Memory B cell (primary cell): ENCODE measurements at regions not wholly inside any gene's neighbourhood (a gene's known extent, or its start where the extent isn't known, plus 50 kb on each side); places are given as distances from the start of the nearest gene placed in this dataset.
"Not testable (repeated sequence)": the region's sequence is repeated elsewhere in the genome, so short reads cannot be mapped to it uniquely, and the experiment has no call there.

Source experiments
- ATAC-seq: fragments of 150-1000 bp; cut with Tn5 transposase; 2 replicates; pipeline ENCODE4 v1.10.0; 2021; ENCODE audit warnings: low read depth, mild to moderate bottlenecking, moderate library complexity
- DNase-seq, 2 donors: peaks; one replicate each; pipeline ENCODE4 v3.0.0; 2022; ENCODE audit warnings: low spot score in 2 of 2
- H3K27ac Mint-ChIP-seq: one replicate; pipeline ENCODE4 v1.8.0; 2022; ENCODE audit warnings: mild to moderate bottlenecking, moderate library complexity, mixed read lengths
- H3K27me3 Mint-ChIP-seq: one replicate; pipeline ENCODE4 v1.8.0; 2022; ENCODE audit warnings: mixed read lengths
- H3K36me3 Mint-ChIP-seq: one replicate; pipeline ENCODE4 v1.8.0; 2022; ENCODE audit warnings: mild to moderate bottlenecking, mixed read lengths
- H3K4me1 Mint-ChIP-seq: one replicate; pipeline ENCODE4 v1.8.0; 2022; ENCODE audit warnings: mixed read lengths
- H3K4me3 Mint-ChIP-seq: one replicate; pipeline ENCODE4 v1.8.0; 2022; ENCODE audit warnings: mild to moderate bottlenecking, moderate library complexity, mixed read lengths
- H3K9me3 Mint-ChIP-seq: one replicate; pipeline ENCODE4 v1.8.0; 2022; ENCODE audit warnings: mixed read lengths

DNA sequence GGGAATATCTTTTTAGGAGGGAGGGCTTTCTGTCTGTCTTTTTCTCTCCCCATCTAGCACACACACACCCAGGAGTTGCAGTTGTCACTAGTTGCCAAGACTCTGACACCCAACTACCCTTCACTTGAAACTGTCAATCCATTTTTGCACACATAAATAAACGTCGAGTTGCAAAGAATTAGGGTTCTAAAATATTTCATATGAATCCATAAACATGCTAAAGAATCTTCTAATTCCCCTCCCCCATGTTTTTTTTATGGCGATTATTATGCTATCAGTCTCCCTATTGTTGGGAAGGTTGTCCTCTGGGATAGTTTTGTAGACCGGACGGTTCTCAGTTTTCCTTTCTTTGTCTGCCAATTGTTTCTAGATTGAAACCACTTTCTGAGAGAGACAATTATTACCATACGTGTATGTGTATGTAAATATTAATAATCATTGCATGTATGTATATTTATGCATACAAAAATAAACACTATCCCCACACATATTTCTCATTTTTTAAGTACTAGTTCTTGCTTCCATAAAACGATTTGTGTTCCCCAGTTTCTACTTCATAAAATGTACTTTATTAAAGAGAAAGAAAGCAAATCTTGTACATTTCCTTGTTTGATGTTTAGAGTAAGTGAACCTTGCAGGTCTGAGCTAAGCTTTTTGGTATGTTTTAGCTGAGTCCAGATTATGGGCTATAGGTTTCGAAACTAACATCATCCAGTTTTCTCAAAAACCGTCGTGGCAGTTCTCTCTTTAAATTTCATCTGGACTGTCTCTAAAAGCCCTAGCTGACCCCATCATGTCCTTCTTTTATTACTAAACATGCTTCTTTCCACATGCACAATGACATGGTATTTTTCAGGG is 165.0 kb upstream of the MPDZ start:
- H3K9me3 Mint-ChIP-seq = no peaks in the 10 kb centered on the region
- H3K36me3 Mint-ChIP-seq = no peaks in the 10 kb centered on the region
- H3K27me3 Mint-ChIP-seq = no peaks in the 10 kb centered on the region
- H3K4me1 Mint-ChIP-seq = no peaks in the 10 kb centered on the region
- H3K4me3 Mint-ChIP-seq = no peak overlapping the region
- no peak overlapping the region for H3K27ac Mint-ChIP-seq
- DNase-seq = no peak
- no peak for ATAC-seq

DNA sequence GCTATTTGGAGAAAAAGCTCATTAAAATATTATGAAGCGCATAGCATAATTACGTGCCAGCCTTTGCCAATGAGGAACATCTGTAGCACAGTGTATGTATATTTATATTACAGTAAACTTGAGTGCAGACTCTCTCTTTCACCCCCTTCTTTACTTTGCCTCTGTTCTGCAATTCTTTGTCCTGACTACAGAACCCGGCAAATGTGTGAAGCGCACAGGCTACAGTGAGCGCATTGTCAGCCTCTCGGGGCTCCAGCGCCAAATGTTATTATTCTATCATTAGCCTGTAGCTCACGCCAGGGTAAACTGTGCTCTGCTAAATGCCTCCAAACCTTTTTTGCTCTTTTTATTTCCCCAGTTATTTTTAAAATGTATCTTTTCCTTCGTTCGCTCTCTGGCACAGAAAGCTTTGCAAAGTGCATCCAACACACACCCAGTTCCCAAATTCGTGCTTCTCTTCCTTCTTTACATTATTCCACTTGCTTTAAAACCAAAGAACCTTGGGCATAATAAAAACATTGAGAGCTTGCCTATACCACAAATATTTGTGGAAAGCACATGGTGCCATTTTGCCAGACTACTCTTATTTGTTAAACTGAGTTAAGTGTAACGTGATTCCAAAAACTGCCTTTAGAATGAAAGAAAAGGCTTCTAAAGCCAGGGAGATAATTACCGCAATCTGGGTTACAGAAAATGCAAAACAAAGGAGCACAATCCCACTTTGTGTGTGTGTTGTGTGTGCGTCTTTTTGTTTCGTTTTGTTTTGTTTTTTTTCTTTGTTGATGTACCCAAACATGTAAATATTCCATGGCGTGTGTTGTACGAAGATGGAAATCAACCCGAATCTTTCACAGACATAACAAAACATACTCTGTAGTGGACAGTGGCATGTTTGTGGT is 164.1 kb upstream of the MPDZ start:
- ATAC-seq = no peak
- no peaks in the 10 kb centered on the region for H3K9me3 Mint-ChIP-seq
- H3K4me3 Mint-ChIP-seq = no peak overlapping the region
- no peak for DNase-seq
- H3K4me1 Mint-ChIP-seq = no peaks in the 10 kb centered on the region
- H3K27me3 Mint-ChIP-seq = no peaks in the 10 kb centered on the region
- H3K36me3 Mint-ChIP-seq = no peaks in the 10 kb centered on the region
- no peak overlapping the region for H3K27ac Mint-ChIP-seq

DNA sequence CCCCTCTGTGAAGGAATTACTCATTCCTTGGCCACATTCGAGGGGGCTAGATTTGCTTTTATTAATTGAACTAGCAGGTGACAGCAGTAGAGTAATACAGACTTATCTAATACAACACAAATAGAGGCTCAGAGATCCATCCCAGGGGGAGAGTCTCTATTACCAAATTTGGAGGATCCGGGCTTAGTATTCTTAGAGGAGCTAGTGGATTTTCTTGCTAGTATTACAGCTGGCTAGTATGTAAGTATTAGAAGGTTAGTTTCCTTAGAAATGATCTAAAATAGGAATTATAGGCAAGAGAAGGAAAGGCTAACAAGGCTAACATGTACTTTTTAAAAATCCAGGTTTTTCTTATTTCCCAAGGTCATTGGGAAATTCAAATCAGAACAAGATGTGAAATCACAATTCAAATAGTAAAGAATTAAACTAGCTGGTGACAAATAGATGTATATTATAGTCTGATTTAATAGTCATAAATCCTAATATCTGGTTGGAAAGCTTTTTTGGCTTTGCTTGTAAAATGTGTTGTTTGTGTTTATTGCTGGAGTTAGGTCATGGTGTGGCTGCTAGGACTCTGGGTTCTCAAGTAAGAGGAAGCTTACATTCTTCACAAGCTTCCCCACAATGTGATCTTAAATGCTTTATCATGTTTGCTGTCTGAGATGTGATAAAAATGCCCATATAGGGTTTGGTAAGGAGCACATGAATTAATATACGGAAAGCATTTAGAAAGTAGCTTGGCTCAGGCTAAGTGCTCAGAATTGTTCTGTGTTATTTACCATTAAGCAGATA is 160.4 kb upstream of the MPDZ start:
- H3K27me3 Mint-ChIP-seq = no peaks in the 10 kb centered on the region
- no peaks in the 10 kb centered on the region for H3K4me1 Mint-ChIP-seq
- no peaks in the 10 kb centered on the region for H3K9me3 Mint-ChIP-seq
- no peak overlapping the region for H3K27ac Mint-ChIP-seq
- DNase-seq (no peak), ATAC-seq (no peak)
- H3K4me3 Mint-ChIP-seq = no peak overlapping the region
- H3K36me3 Mint-ChIP-seq = no peaks in the 10 kb centered on the region

DNA sequence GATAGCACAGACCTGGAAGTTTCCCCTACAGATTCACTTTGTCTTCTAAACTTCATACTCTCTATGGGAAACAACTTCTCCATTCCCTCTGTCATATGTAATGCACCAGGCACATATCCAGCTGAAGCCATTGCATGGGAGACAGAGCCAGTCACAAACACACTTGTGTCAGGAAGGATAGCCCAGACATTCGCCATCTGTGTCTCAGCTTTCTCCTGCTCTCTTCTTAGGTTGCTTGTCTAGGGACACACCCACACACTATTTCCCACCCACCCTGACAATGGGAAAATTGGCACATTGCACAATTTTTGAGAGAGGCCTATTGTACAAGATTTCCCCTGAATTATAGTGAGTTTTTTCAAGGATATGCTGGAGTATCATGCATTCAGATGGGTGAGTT is 158.4 kb upstream of the MPDZ start:
- H3K27me3 Mint-ChIP-seq = no peaks in the 10 kb centered on the region
- H3K9me3 Mint-ChIP-seq = no peaks in the 10 kb centered on the region
- ATAC-seq = no peak

DNA sequence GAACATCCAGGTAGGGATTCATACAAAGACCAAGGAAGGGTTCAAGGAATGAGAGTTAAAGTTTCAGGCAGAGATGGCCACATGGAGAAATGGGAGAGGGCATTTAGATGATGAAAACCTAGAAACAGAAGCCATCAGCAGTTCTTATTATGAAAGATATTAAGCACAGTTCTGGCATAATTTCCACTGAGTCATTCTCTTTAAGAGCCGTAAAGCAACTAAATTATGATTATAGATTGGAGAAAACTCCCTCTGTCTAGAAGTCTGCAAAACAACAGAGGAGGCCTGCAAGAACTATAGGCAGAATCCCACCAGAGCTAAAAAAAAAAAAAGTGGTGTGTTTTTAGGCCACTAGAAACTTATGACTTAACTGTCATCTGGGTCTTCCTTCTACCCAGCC is 157.1 kb upstream of the MPDZ start:
- Mint-ChIP-seq H3K36me3 (no peaks in the 10 kb centered on the region), H3K27me3 (no peaks in the 10 kb centered on the region), H3K27ac (no peak overlapping the region), H3K4me1 (no peaks in the 10 kb centered on the region), H3K9me3 (no peaks in the 10 kb centered on the region), H3K4me3 (no peak overlapping the region)
- ATAC-seq = no peak
- DNase-seq = no peak

More for the DNA sequence above, 158.4 kb upstream of the MPDZ start:
- DNase-seq = no peak
- Mint-ChIP-seq H3K4me1 (no peaks in the 10 kb centered on the region), H3K27ac (no peak overlapping the region), H3K36me3 (no peaks in the 10 kb centered on the region), H3K4me3 (no peak overlapping the region)

DNA sequence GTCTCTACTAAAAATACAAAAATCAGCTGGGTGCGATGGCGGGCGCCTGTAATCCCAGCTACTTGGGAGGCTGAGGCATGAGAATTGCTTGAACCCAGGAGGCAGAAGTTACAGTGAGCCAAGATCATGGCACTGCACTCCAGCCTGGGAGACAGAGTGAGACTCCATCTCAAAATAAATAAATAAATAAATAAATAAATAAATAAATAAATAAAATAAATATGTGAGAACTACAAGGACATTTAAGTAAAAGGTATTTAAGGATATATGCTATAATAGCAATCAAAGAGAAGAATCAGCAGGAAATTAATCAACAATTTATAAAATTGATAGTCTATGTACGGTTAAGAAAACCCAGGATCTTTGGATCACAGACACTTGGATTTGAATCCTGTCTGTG is 154.0 kb upstream of the MPDZ start:
- not testable (repeated sequence) for H3K9me3 Mint-ChIP-seq, H3K4me1 Mint-ChIP-seq, H3K4me3 Mint-ChIP-seq, DNase-seq, H3K27me3 Mint-ChIP-seq, ATAC-seq, H3K27ac Mint-ChIP-seq, H3K36me3 Mint-ChIP-seq

DNA sequence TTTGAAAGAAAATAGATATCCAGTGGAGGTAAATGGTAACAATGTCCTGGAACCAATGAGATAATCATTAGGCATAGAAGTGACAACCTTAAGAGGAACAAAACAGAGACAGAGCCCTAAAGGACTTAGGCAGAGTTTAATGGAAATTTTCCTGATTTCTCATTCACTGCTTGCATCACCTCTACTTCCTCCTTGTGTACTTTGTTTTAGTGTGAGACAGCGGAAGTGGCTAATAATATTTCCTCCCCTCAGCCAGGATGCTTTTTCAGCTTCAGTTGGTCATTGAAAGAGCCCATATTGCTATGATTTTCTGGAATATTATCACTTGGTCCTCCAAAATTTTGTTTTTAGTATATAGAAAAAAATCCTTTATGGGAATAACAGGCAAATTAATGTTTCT is 153.4 kb upstream of the MPDZ start:
- Mint-ChIP-seq H3K27me3 (no peaks in the 10 kb centered on the region), H3K27ac (no peak overlapping the region), H3K4me3 (no peak overlapping the region), H3K4me1 (no peaks in the 10 kb centered on the region), H3K9me3 (no peaks in the 10 kb centered on the region), H3K36me3 (no peaks in the 10 kb centered on the region)
- ATAC-seq (no peak), DNase-seq (no peak)

DNA sequence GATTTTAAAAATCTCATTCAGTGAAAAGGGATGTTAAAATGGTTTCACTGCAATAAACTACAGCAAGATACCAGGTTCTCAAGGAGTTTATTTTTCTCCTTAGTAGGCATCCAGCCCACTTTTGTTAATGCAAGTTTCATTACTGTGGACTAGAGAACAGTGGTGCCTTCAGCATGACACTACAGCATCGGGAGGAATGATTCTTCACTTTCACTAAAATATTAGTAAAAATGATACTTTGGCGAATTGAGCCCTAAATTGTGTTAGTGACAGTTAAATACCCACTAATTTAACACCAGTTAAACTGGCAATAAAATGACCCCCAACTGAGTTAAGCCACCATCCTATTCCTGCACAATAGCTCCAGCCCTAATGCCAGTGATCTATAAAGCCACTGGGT is 152.2 kb upstream of the MPDZ start:
- Mint-ChIP-seq H3K36me3 (no peaks in the 10 kb centered on the region), H3K4me1 (no peaks in the 10 kb centered on the region), H3K27ac (no peak overlapping the region), H3K27me3 (no peaks in the 10 kb centered on the region), H3K4me3 (no peak overlapping the region), H3K9me3 (no peaks in the 10 kb centered on the region)
- no peak for DNase-seq
- no peak for ATAC-seq

DNA sequence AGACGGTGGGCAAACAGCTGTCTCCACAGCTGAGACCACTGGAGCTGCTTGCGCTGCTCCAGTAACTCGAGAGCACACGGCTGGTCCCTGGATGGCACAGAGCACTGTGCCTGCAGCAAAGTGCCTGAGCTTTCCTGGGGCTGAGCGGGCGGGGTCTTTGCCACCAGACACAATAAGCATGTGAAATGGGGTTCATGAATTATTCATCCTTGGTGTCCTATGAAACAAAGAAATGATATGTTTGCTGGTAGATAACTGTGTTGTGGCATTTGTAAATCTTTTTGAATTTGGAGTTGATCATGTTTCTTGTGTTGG is 151.7 kb upstream of the MPDZ start:
- H3K4me3 Mint-ChIP-seq = no peak overlapping the region
- H3K36me3 Mint-ChIP-seq = no peaks in the 10 kb centered on the region
- DNase-seq (no peak), ATAC-seq (no peak)
- no peaks in the 10 kb centered on the region for H3K9me3 Mint-ChIP-seq
- H3K27ac Mint-ChIP-seq = no peak overlapping the region
- no peaks in the 10 kb centered on the region for H3K4me1 Mint-ChIP-seq
- no peaks in the 10 kb centered on the region for H3K27me3 Mint-ChIP-seq

DNA sequence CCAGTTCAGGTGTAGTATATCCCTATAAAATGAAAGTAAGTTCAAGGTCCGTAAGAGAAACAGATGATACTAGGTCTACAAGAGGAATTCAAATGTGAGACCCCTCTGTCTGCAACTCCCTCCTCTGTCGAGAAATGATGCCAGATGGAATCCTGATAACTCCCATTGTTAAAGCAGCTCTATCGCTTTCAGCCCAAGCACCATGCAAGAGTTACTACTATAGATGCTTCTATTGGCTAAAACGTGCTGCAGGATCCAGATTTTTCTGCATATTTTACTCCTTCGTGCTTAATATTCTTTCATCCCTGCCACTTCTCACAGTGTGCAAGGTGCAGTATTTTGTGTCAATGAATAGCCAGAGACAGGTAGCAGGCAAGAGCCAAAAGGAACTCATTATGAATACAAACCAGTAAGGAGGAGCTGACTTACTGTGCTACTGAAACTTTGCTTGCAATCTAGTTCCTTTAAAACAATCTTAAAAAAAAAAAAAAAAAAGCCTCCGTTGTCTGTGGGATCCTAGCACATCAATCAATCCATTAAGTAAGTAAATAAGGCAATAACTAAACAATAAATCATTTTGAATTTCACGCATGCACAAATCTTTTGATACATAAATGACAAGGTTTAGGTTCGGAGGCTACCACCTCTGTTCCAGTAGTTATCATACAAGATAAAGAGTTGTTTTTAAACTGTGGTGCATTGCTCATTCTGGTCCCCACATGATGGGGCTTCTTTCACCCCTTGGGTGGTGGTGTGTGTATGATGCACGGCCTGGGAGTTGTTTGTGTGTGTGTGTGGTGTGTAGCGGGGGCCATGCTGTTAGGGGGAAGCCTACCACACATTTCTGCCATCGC is 151.1 kb upstream of the MPDZ start:
- no peak for ATAC-seq
- H3K36me3 Mint-ChIP-seq = no peaks in the 10 kb centered on the region

DNA sequence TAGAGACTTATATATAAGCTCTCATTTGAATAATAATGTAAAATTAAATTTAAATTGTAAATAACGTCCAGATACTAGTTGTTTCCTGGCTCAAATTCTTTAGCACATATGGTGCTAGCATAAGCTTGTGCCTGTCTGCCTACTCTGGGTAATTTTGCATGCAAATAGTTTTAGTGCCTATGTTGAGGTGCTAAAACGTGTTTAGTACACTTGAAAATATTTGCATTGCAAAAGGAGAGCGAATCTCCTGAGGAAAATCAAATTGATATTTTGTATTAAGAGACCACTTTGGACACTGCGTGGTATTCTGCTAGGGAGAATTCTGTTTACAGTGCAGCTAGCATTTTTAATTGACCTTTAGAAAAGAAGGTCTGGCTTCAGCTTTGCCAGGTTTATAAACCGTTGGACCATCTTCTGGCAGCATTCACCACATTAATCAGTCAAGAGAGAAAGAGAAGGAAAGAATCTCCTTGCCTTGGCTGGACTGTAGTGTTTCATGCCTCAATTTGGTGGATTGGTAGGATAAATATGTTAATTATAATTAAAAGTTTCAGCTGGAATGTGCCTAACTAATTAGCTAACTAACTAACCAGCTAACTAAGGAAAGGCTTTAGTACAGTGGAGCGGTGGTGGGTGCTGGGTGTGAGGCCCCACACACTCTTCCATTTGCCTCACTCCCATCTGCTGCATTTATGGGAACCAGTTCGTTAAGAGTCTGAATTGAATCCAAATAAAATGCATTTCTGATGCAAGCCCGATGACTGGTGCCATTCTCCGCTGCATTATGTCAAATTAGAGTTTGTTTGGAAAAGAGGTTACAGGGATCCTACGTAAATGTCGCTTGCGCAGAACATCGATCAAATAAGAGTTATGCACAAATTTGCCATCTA is 150.1 kb upstream of the MPDZ start:
- no peaks in the 10 kb centered on the region for H3K4me1 Mint-ChIP-seq
- H3K9me3 Mint-ChIP-seq = no peaks in the 10 kb centered on the region
- DNase-seq (no peak), ATAC-seq (no peak)
- no peaks in the 10 kb centered on the region for H3K36me3 Mint-ChIP-seq
- H3K27ac Mint-ChIP-seq = no peak overlapping the region
- no peaks in the 10 kb centered on the region for H3K27me3 Mint-ChIP-seq
- H3K4me3 Mint-ChIP-seq = no peak overlapping the region

More for the DNA sequence above, 151.1 kb upstream of the MPDZ start:
- H3K4me1 Mint-ChIP-seq = no peaks in the 10 kb centered on the region
- no peak for DNase-seq
- no peaks in the 10 kb centered on the region for H3K27me3 Mint-ChIP-seq
- H3K4me3 Mint-ChIP-seq = no peak overlapping the region
- H3K9me3 Mint-ChIP-seq = no peaks in the 10 kb centered on the region
- H3K27ac Mint-ChIP-seq = no peak overlapping the region

DNA sequence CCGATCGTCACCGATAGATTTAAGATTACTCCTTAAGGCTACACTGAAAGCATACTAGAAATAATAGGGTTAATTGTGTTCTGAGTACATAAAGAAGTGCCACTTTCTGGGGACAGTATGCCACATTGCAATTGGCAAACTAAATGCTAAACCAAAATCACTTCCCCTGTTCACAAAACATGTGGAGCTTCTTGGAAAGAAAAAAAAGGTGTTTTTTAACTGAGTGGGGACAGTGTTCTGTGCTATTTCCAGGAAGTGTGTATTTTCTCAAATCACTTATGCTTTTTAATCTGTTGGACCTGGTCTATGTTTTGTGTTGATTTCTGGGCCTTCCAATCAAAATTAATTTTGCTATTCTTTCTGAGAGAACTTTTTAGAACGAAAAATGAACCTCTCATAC is 149.3 kb upstream of the MPDZ start:
- H3K4me3 Mint-ChIP-seq = no peak overlapping the region
- no peaks in the 10 kb centered on the region for H3K36me3 Mint-ChIP-seq
- H3K9me3 Mint-ChIP-seq = no peaks in the 10 kb centered on the region
- no peaks in the 10 kb centered on the region for H3K27me3 Mint-ChIP-seq
- no peak overlapping the region for H3K27ac Mint-ChIP-seq
- no peak for ATAC-seq
- no peak for DNase-seq
- H3K4me1 Mint-ChIP-seq = no peaks in the 10 kb centered on the region

DNA sequence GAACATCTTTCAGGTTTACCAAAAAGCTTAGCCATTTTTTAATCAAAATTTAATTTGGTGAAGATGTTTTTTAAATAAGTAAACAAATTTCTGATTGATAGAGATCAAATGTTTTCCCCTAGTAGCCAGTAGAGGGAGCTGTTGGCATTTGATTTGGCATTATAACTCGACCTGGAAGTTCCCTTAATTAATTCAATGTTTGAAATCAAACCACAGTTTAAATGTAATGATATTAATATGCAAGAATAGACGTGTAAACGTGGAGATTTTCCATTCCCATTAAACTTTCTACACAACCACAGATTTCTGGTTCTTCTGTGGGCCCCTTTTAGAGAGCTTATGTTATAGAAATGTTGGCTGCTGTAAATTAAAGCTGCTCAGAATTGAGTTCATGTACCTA is 148.1 kb upstream of the MPDZ start:
- Mint-ChIP-seq H3K27ac (no peak overlapping the region), H3K27me3 (no peaks in the 10 kb centered on the region), H3K9me3 (no peaks in the 10 kb centered on the region), H3K4me1 (no peaks in the 10 kb centered on the region), H3K4me3 (no peak overlapping the region), H3K36me3 (no peaks in the 10 kb centered on the region)
- no peak for ATAC-seq
- DNase-seq = peak in 1 of 2 donors; percentile 2
